ENCODE measurements at regions not wholly inside any gene's neighbourhood (a gene's known extent, or its start where the extent isn't known, plus 50 kb on each side); places are given as distances from the start of the nearest gene placed in this dataset.
"Not testable (repeated sequence)": the region's sequence is repeated elsewhere in the genome, so short reads cannot be mapped to it uniquely, and the experiment has no call there.

DNA sequence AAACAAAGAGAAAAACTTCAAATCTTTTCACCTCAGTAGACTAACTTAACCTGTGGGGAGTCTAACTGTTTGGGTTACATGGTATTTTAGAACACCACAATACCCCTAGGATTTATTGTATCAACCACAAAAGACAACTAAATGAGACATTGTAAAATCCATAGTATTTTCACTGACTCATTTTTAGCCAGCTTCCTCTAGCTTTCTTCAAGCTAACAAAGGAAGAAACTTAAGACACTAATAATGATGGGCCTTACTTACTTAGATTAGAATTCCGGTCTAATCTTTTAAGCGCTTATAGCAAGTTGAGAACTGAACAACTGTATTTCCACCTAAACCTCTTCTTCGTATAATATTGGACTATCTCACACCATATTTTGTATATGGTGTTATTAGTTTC, 529.3 kb downstream of the DMRTA1 start:
- Histone ChIP-seq H2AFZ (ENCODE audit: low read depth, low read length) (no peak overlapping the region), H3K79me2 (replicated peaks; ENCODE audit: insufficient read depth, low read length) (no peaks in the 10 kb centered on the region), H3K27me3 (ENCODE audit: insufficient read depth, low read depth, low read length) (no peaks in the 10 kb centered on the region), H3K9me2 (ENCODE audit: insufficient read depth, low read length) (no peaks in the 10 kb centered on the region), H3K4me2 (ENCODE audit: low read length) (no peak overlapping the region), H3K9me3 (ENCODE audit: low read length) (no peaks in the 10 kb centered on the region), H3K27ac (ENCODE audit: low read length) (no peak overlapping the region), H3F3A (ENCODE audit: insufficient read depth, low read length, poor library complexity, severe bottlenecking) (no peaks in the 10 kb centered on the region), H3K9ac (ENCODE audit: low read length) (no peak overlapping the region), H3K4me3 (ENCODE audit: low read length) (no peak overlapping the region), H4K20me1 (ENCODE audit: insufficient read depth) (no peaks in the 10 kb centered on the region), H3K36me3 (ENCODE audit: insufficient read depth, low read length) (no peaks in the 10 kb centered on the region)
- TF ChIP-seq TAF1 (IDR thresholded peaks at IDR 0.05; ENCODE audit: low read depth) (no peak), SMC3 (conservative IDR thresholded peaks at IDR 0.05; ENCODE audit: poor library complexity) (no peak), RAD21 (conservative IDR thresholded peaks at IDR 0.05) (no peak), POLR2AphosphoS5 (IDR thresholded peaks at IDR 0.05) (no peak)
- TF ChIP-seq, protein P1, sequence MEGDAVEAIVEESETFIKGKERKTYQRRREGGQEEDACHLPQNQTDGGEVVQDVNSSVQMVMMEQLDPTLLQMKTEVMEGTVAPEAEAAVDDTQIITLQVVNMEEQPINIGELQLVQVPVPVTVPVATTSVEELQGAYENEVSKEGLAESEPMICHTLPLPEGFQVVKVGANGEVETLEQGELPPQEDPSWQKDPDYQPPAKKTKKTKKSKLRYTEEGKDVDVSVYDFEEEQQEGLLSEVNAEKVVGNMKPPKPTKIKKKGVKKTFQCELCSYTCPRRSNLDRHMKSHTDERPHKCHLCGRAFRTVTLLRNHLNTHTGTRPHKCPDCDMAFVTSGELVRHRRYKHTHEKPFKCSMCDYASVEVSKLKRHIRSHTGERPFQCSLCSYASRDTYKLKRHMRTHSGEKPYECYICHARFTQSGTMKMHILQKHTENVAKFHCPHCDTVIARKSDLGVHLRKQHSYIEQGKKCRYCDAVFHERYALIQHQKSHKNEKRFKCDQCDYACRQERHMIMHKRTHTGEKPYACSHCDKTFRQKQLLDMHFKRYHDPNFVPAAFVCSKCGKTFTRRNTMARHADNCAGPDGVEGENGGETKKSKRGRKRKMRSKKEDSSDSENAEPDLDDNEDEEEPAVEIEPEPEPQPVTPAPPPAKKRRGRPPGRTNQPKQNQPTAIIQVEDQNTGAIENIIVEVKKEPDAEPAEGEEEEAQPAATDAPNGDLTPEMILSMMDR (IDR thresholded peaks at IDR 0.05; ENCODE audit: poor library complexity, severe bottlenecking) = no peak

DNA sequence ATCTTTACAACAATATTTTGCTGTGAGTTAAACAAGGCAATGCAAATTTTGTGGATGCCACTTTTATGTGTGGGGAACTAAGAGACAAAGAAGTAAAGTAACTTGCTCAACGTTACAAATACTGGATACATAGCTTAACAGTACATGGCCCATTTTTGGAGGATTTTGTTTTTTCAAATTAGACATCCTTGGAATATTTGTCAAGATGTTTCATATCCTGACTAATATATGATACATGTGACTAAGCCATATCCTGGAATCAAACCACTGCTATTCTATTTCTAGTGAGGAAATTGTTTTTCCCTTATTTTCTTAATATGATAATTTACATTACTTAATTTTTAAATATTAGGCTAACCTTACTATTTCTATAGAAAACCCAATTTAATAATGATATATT, 529.8 kb downstream of the DMRTA1 start:
- Histone ChIP-seq H4K20me1 (ENCODE audit: insufficient read depth) (no peaks in the 10 kb centered on the region), H3K27me3 (ENCODE audit: insufficient read depth, low read depth, low read length) (no peaks in the 10 kb centered on the region), H3K9ac (ENCODE audit: low read length) (no peak overlapping the region), H3K36me3 (ENCODE audit: insufficient read depth, low read length) (no peaks in the 10 kb centered on the region), H3K4me2 (ENCODE audit: low read length) (no peak overlapping the region), H3K79me2 (replicated peaks; ENCODE audit: insufficient read depth, low read length) (no peaks in the 10 kb centered on the region), H3K4me3 (ENCODE audit: low read length) (no peak overlapping the region), H3F3A (ENCODE audit: insufficient read depth, low read length, poor library complexity, severe bottlenecking) (no peaks in the 10 kb centered on the region), H3K9me2 (ENCODE audit: insufficient read depth, low read length) (no peaks in the 10 kb centered on the region), H3K9me3 (ENCODE audit: low read length) (no peaks in the 10 kb centered on the region), H2AFZ (ENCODE audit: low read depth, low read length) (no peak overlapping the region), H3K27ac (ENCODE audit: low read length) (no peak overlapping the region)
- TF ChIP-seq POLR2AphosphoS5 (IDR thresholded peaks at IDR 0.05) = no peak
- TF ChIP-seq, protein P1 (IDR thresholded peaks at IDR 0.05; ENCODE audit: poor library complexity, severe bottlenecking) = no peak
- no peak for TF ChIP-seq SMC3 (conservative IDR thresholded peaks at IDR 0.05; ENCODE audit: poor library complexity)
- no peak for TF ChIP-seq RAD21 (conservative IDR thresholded peaks at IDR 0.05)
- TF ChIP-seq, protein P2, sequence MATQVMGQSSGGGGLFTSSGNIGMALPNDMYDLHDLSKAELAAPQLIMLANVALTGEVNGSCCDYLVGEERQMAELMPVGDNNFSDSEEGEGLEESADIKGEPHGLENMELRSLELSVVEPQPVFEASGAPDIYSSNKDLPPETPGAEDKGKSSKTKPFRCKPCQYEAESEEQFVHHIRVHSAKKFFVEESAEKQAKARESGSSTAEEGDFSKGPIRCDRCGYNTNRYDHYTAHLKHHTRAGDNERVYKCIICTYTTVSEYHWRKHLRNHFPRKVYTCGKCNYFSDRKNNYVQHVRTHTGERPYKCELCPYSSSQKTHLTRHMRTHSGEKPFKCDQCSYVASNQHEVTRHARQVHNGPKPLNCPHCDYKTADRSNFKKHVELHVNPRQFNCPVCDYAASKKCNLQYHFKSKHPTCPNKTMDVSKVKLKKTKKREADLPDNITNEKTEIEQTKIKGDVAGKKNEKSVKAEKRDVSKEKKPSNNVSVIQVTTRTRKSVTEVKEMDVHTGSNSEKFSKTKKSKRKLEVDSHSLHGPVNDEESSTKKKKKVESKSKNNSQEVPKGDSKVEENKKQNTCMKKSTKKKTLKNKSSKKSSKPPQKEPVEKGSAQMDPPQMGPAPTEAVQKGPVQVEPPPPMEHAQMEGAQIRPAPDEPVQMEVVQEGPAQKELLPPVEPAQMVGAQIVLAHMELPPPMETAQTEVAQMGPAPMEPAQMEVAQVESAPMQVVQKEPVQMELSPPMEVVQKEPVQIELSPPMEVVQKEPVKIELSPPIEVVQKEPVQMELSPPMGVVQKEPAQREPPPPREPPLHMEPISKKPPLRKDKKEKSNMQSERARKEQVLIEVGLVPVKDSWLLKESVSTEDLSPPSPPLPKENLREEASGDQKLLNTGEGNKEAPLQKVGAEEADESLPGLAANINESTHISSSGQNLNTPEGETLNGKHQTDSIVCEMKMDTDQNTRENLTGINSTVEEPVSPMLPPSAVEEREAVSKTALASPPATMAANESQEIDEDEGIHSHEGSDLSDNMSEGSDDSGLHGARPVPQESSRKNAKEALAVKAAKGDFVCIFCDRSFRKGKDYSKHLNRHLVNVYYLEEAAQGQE (IDR thresholded peaks at IDR 0.05; ENCODE audit: borderline replicate concordance) = no peak
- TF ChIP-seq EP300 (conservative IDR thresholded peaks at IDR 0.05; ENCODE audit: poor library complexity, severe bottlenecking) = no peak
- TF ChIP-seq MXI1 (conservative IDR thresholded peaks at IDR 0.05; ENCODE audit: poor library complexity, severe bottlenecking) = no peak
- no peak for TF ChIP-seq EZH2 (IDR thresholded peaks at IDR 0.05; ENCODE audit: borderline replicate concordance, insufficient read depth, low read length, poor library complexity, severe bottlenecking)
- TF ChIP-seq TAF1 (IDR thresholded peaks at IDR 0.05; ENCODE audit: low read depth) = no peak

DNA sequence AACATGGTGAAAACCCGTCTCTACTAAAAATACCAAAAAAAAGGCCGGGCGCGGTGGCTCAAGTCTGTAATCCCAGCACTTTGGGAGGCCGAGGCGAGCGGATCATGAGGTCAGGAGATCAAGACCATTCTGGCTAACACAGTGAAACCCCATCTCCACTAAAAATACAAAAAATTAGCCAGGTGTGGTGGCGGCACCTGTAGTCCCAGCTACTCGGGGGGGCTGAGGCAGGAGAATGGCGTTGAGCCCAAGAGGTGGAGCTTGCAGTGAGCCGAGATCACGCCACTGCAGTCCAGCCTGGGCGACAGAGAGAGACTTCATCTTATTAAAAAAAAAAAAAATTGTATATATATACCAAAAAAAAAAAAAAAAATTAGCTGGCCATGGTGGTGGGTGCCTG, 533.8 kb downstream of the DMRTA1 start:
- H4K20me1 ChIP-seq (ENCODE audit: insufficient read depth); H3K36me3 ChIP-seq (ENCODE audit: insufficient read depth, low read length); H3F3A ChIP-seq (ENCODE audit: insufficient read depth, low read length, poor library complexity, severe bottlenecking): not testable (repeated sequence)

More for the DNA sequence above, 533.8 kb downstream of the DMRTA1 start:
- H3K27me3 ChIP-seq (ENCODE audit: insufficient read depth, low read depth, low read length); H3K9me2 ChIP-seq (ENCODE audit: insufficient read depth, low read length); H3K4me2 ChIP-seq (ENCODE audit: low read length); H3K27ac ChIP-seq (ENCODE audit: low read length); H3K79me2 ChIP-seq (replicated peaks; ENCODE audit: insufficient read depth, low read length); H3K9ac ChIP-seq (ENCODE audit: low read length); H3K9me3 ChIP-seq (ENCODE audit: low read length); H2AFZ ChIP-seq (ENCODE audit: low read depth, low read length); H3K4me3 ChIP-seq (ENCODE audit: low read length): not testable (repeated sequence)
